Lower leg skin (tissue), 4 donors: ENCODE measurements at regions not wholly inside any gene's neighbourhood (a gene's known extent, or its start where the extent isn't known, plus 50 kb on each side); places are given as distances from the start of the nearest gene placed in this dataset.
"Not testable (repeated sequence)": the region's sequence is repeated elsewhere in the genome, so short reads cannot be mapped to it uniquely, and the experiment has no call there.

Source experiments
- DNase-seq, 2 donors: peaks; one replicate each; pipeline ENCODE4 v3.0.0-alpha.2; 2019; ENCODE audit warnings: low spot score in 2 of 2
- H3K4me3 ChIP-seq: fragments of 200-600 bp; sonication (generic); 2 replicates; pipeline ENCODE4 v1.5.1; 2017; ENCODE audit warnings: mild to moderate bottlenecking, low read depth; ENCODE audit not compliant: poor library complexity, severe bottlenecking
- CTCF ChIP-seq, 3 donors: fragments of 450-650 bp; IDR thresholded peaks; one replicate each; pipeline ENCODE4 v1.5.1; 2016; ENCODE audit warnings: antibody characterized with exemption in 3 of 3, mild to moderate bottlenecking in 3 of 3, moderate library complexity in 2 of 3
- POLR2A ChIP-seq, 2 donors: fragments of 450-650 bp; IDR thresholded peaks; one replicate each; pipeline ENCODE4 v1.6.1; 2016 to 2017; ENCODE audit warnings: antibody characterized with exemption in 2 of 2, mild to moderate bottlenecking in 1 of 2, moderate library complexity in 1 of 2
- WGBS, 2 donors: methylation state at CpG; one replicate each; pipeline ENCODE4 v1.1.5; 2018; 5-methylcytosine and 5-hydroxymethylcytosine counted together
- intact Hi-C: fragments of 100-400 bp; cut with DNase I; formaldehyde crosslinking; loops from one replicate; pipeline ENCODE4 v1.15.0; 2023; ENCODE audit warnings: low total_unique reads

DNA sequence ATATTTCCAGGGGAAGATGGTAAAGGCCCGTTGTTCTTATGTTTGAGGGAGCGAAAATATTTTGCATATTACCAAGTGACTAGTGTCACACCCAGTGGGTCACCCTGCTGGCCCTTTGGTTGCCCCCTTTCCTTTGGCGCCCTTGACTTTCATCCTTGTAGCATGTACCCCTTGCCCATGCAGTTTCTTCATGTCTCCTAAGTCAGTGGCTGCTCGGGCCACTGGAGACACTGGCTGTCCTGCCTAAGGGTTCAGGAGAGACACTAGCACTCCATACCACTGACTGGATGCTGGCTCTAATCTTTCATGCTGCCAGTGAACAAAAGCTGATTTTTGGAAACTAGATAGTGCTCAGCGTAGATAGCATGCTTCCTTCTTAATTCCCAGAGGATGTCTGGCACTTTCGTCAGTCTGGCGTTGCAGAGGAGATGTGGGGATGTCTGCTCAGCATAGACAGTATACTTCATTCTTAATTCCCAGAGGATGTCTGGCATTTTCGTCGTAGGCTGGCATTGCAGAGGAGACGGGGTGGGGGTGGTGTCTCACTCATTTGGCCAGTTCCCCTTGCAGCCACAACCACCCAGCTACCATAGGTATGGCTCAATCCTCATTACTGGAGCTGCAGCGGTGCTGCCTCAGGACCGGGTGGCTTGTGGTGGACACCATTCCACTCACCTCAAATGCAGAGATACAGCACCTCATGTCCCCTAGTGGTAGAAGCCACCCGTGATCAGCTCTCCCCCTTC, 770.9 kb upstream of the TPTE start:
- WGBS, 2 donors, result 69 to 72% methylated on average over 13 of the region's 13 CpGs
- intact Hi-C loops, result no loop called here
- TF ChIP-seq POLR2A (IDR thresholded peaks at IDR 0.05) (no peak), CTCF (IDR thresholded peaks at IDR 0.05) (no peak)
- DNase-seq, result no peak
- no peak overlapping the region for H3K4me3 ChIP-seq

GRCh38 chr21:9751087-9751585, 770.2 kb upstream of the TPTE start:
- 70% methylated on average over 6 of the region's 6 CpGs for WGBS, 2 donors
- DNase-seq, result peak in 1 of 2 donors; percentile 83
- intact Hi-C loops, H3K4me3 ChIP-seq: not testable (repeated sequence)

DNA sequence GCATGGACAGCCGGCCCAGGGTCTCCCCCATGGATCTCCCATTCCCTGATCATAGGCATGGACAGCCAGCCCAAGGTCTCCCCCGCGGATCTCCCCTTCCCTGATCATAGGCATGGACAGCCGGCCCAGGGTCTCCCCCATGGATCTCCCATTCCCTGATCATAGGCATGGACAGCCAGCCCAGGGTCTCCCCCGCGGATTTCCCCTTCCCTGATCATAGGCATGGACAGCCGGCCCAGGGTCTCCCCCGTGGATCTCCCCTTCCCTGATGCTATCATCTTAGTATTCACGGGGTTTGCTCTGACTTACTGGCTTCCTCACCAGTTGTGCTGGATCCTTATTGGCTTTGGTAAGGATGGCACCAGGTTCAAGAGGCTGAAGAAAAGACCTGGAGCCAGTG, 769.4 kb upstream of the TPTE start:
- 73 to 74% methylated on average over 9 of the region's 9 CpGs for WGBS, 2 donors
- intact Hi-C loops, result not testable (repeated sequence)
- peak in 1 of 2 donors; percentile 83 for DNase-seq

GRCh38 chr21:9753441-9753840, 767.9 kb upstream of the TPTE start:
- DNase-seq, result peak in 1 of 2 donors; percentile 42
- intact Hi-C loops, H3K4me3 ChIP-seq: not testable (repeated sequence)
- 71 to 72% methylated on average over 10 of the region's 10 CpGs for WGBS, 2 donors

More for the DNA sequence above, 769.4 kb upstream of the TPTE start:
- not testable (repeated sequence) for H3K4me3 ChIP-seq

GRCh38 chr21:9753943-9754342, 767.4 kb upstream of the TPTE start:
- intact Hi-C loops, result no loop called here
- no peak overlapping the region for H3K4me3 ChIP-seq
- peak in 1 of 2 donors; percentile 76 for DNase-seq
- no peak for TF ChIP-seq CTCF (IDR thresholded peaks at IDR 0.05)
- TF ChIP-seq POLR2A (IDR thresholded peaks at IDR 0.05), result no peak
- WGBS, 2 donors, result 56 to 61% methylated on average over 7 of the region's 7 CpGs

GRCh38 chr21:9754434-9754833, 766.9 kb upstream of the TPTE start:
- intact Hi-C loops, DNase-seq, H3K4me3 ChIP-seq: not testable (repeated sequence)
- WGBS, 2 donors, result 41 to 48% methylated on average over 1 of the region's 1 CpG

DNA sequence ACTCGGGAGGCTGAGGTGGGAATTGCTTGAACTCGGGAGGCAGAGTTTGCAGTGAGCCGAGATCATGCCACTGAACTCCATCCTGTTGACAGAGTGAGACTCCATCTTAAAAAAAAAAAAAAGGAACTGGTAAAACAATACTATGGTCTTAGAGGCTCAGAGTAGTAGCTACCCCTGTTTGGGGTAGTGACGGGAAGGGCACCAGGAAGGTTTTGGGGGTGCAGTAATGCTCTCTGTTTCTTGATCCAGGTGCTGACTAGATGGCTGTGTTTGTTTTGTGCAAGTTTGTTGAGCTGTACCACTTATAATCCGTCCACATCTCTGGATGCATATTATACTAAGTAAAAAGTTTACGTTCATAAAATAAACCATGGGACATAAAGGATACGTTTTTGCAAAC, 765.8 kb upstream of the TPTE start:
- H3K4me3 ChIP-seq, result no peak overlapping the region
- TF ChIP-seq POLR2A (IDR thresholded peaks at IDR 0.05) (no peak), CTCF (IDR thresholded peaks at IDR 0.05) (no peak)
- peak in 1 of 2 donors; percentile 52 for DNase-seq
- intact Hi-C loops, result no loop called here
- WGBS, 2 donors, result 55 to 58% methylated on average over 7 of the region's 7 CpGs

DNA sequence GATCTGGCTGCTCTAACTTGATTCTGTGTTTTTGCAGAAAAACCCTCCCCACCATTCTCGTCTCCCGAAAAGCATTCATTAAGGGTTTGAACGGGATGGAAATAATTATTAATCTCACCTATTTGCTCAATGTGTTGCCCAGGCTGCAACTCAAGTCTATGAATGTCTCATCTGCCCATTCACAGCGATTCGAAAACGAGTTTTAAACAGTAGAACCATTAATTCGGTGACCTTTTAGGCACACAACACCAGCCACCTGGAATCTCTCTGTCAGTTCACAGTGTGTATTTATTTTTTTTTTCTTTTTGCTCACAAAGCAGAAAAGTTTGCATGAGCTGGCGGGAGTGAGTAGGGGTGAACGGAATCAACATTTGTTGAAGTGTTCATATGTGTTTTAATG, 764.7 kb upstream of the TPTE start:
- H3K4me3 ChIP-seq, result no peak overlapping the region
- peak in 1 of 2 donors; percentile 21 for DNase-seq
- intact Hi-C loops, result no loop called here
- WGBS, 2 donors, result 73 to 78% methylated on average over 9 of the region's 9 CpGs
- no peak for TF ChIP-seq POLR2A (IDR thresholded peaks at IDR 0.05)
- no peak for TF ChIP-seq CTCF (IDR thresholded peaks at IDR 0.05)

DNA sequence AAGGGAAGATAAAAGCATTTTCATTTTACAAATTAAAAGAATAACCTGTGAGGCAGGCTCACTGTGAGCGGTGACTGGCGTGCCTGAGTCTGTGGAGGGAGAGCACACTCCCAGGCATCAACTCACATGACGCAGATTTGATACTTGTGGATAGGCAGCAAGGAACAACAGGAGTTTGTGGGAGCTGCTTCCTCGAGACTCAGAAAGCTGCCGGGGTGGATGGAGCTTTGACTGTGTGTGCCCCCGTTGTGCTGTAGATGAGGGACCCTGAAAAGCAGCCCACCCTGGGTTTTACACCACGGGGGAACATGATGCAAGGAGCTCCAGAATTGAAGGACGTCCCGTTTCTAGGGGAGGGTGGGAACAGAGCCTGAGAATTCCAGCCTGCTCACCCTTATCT, 764.3 kb upstream of the TPTE start:
- H3K4me3 ChIP-seq, intact Hi-C loops: not testable (repeated sequence)
- WGBS, 2 donors, result 62 to 66% methylated on average over 9 of the region's 9 CpGs
- DNase-seq, result peak in 1 of 2 donors; percentile 60

GRCh38 chr21:9757572-9757971, 763.8 kb upstream of the TPTE start:
- intact Hi-C loops, H3K4me3 ChIP-seq: not testable (repeated sequence)
- DNase-seq, result peak in 1 of 2 donors; percentile 82
- WGBS, 2 donors, result 77 to 78% methylated on average over 9 of the region's 9 CpGs
